ENCODE measurements at regions not wholly inside any gene's neighbourhood (a gene's known extent, or its start where the extent isn't known, plus 50 kb on each side); places are given as distances from the start of the nearest gene placed in this dataset.
"Not testable (repeated sequence)": the region's sequence is repeated elsewhere in the genome, so short reads cannot be mapped to it uniquely, and the experiment has no call there.

GRCh38 chr5:1579389-1579788, 55.6 kb upstream of the LPCAT1 start:
- TF ChIP-seq CTCF (conservative IDR thresholded peaks at IDR 0.05; ENCODE audit: low read length); EZH2phosphoT487 (IDR thresholded peaks at IDR 0.05; ENCODE audit: borderline replicate concordance, low read depth, low read length): not testable (repeated sequence)

All from OCI-LY7 (cell line).